ENCODE measurements at regions not wholly inside any gene's neighbourhood (a gene's known extent, or its start where the extent isn't known, plus 50 kb on each side); places are given as distances from the start of the nearest gene placed in this dataset.
A peak's percentile ranks its signal among the peaks of the same experiment; 100 is the strongest.

DNA sequence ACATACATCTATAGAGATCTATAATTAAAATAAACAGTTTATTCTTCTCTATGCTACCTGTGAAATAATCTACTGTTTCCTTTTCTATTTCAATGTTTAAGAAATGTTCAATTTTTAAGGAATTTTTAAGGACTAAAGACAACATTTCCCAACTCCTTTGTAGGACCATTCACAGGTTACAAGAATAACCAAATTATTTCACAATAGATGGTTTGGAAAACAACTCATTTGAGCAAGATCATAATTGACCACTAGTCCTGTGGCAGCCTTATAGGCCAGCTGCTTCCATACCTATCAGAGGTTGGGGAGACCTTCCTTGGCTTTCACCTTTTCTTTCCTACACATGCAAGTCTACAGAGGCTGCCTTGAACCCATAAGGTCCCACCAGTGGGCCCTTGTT is 193.7 kb downstream of the TTC39B start:
- in situ Hi-C loops (cut with HindIII; ENCODE audit: low pct_unique_long_range_greater_than_20kb, low sequenced_read_pairs) = no loop called here
- no peak for DNase-seq (ENCODE audit: low read depth)

DNA sequence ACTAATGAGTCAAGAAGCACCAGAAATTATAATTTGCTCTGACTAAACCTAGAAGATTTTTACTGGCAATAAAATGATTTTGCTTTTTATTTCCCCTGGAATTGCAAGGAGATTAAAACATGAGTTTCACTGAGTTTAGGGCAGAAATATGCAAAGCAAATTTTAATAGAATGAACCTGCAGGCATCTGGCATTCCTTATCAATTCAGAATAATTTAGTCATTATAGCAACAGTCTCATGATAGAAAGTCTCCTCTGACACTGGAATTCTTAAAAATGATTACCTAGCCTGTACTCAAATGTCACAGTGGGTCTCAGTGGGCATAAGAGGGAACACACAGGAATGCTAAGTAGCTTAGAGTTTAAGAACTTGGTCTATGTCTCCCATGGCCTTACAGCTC is 195.9 kb downstream of the TTC39B start:
- DNase-seq (ENCODE audit: low read depth) = no peak
- in situ Hi-C loops (cut with HindIII; ENCODE audit: low pct_unique_long_range_greater_than_20kb, low sequenced_read_pairs) = no loop called here

DNA sequence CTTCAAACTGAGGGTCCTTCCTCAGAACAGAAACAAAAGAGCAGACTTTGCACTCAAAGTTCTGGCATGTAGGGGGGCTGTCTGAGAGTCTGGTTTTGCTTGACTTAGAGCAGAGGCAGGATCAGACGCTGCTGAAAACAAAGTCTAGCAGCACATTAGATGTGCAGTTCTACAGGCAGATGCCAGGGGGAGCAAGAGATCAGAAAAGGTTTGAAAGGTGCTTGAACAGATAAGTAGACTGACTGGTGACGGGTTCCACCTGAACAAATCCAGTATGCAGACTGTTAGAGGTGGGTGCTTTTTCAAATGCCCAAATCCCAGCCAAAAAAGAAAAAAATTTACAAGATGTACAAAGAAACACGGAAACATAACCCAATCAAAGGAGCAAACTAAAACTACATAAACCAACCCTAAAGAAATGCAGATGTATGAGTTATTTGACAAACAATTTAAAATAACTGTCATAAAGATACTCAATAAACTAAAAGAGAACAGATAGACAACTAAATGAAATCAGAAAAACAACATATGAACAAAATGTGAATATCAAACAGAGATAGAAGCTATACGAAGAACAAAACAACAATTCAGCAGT is 194.7 kb upstream of the FREM1 start:
- DNase-seq (ENCODE audit: low read depth) = peak; percentile 18
- in situ Hi-C loops (cut with HindIII; ENCODE audit: low pct_unique_long_range_greater_than_20kb, low sequenced_read_pairs) = no loop called here

DNA sequence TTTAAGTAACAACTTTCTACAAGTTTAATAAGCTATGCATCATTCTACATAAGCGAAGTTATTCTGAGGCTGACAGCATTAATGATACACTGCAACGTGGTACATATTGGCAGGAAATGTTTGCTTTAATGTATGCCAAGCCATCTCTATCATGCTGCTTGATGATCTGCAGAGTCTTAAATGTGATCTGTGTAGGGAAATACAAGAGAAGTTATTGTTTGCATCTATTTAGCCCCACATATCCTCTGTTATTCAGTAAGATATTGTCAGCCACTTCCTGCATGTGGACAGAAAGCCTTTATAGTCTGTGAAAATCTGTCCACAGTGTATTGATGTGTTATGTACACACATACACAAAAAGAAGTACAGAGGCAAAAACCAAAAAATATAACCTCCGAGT is 193.1 kb upstream of the FREM1 start:
- in situ Hi-C loops (cut with HindIII; ENCODE audit: low pct_unique_long_range_greater_than_20kb, low sequenced_read_pairs) = no loop called here
- DNase-seq (ENCODE audit: low read depth) = no peak

DNA sequence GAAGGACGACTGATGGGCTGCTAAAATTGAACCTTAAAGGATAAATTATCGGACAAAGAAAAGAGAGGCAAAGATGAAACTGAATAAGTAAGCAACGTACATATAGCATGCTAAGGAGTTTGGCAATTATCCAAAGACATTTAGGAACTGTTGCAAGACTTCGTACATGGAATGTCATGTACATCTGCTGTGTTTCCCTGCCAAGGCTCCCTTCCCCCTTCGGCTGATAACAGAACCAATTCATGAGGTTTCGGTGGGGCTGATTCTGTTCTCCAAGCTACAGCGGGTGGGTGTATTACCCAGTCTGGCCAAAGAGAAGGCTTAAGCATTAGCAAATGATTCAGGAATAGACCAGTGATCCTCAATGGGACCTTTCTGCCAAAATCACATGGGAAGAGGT is 190.9 kb upstream of the FREM1 start:
- in situ Hi-C loops (cut with HindIII; ENCODE audit: low pct_unique_long_range_greater_than_20kb, low sequenced_read_pairs) = no loop called here
- DNase-seq (ENCODE audit: low read depth) = no peak

DNA sequence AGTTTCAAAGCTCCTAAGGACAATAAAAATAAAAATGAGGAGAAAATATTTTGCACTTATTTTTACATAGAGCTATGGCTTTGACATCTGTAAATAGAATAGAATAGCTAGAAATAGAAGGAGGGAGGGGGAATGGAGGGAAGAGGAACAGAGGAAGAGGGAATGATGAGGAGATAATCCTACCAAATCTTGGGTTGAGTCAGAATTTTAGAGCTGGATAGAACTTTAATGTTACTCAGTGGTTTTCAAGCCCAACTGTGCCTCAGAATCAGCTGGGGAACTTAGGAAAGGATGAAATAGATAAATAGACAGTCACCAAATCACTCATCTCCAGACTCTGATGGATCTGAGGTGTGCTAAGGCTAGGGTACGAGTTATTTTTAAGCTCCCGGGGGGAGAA is 190.3 kb upstream of the FREM1 start:
- no peak for DNase-seq (ENCODE audit: low read depth)
- in situ Hi-C loops (cut with HindIII; ENCODE audit: low pct_unique_long_range_greater_than_20kb, low sequenced_read_pairs) = no loop called here

DNA sequence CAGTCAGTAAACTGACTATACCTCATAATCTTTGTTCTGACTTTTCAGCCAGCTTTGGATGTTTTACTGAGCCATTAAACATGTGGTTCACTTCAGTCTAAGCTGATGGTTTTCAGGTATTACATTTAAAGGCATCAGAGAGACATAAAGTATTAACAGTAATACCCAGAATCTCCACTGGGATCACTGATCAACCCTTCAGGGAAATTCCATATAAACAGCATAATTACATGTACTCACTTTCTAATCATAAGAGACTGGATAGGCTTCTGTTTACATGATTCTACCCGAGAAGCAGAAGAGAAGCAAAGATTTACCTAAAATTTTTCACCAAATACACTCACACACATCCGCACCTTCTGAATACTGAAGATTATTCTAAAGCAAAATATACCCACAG is 186.7 kb upstream of the FREM1 start:
- DNase-seq (ENCODE audit: low read depth) = no peak
- in situ Hi-C loops (cut with HindIII; ENCODE audit: low pct_unique_long_range_greater_than_20kb, low sequenced_read_pairs) = no loop called here

DNA sequence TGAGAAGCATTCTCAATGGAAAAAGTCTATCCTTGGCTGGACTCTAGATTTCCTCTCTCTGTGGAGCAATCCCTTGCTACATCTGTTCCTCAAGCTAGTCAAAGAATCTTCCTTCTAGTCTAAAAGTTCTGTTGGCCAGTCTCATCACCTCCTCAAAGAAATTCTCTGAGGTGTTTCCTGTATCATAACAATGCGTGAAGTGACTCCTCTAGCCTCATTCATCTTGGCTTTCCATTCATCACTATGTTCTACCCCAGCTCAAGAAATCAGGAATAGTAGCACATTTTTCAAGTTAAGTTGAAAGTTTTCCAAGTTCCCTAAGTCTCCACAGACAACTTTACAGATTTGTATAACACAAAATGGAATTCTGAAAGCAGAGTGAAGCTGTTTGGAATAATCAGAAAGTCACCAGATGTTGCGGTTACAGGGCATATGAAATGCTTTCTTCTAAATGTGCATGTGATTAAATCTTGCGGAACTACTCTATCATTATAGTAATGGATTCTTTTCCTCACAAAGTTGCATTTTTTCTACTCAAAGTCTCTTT is 176.6 kb upstream of the FREM1 start:
- in situ Hi-C loops (cut with HindIII; ENCODE audit: low pct_unique_long_range_greater_than_20kb, low sequenced_read_pairs) = no loop called here
- DNase-seq (ENCODE audit: low read depth) = no peak

DNA sequence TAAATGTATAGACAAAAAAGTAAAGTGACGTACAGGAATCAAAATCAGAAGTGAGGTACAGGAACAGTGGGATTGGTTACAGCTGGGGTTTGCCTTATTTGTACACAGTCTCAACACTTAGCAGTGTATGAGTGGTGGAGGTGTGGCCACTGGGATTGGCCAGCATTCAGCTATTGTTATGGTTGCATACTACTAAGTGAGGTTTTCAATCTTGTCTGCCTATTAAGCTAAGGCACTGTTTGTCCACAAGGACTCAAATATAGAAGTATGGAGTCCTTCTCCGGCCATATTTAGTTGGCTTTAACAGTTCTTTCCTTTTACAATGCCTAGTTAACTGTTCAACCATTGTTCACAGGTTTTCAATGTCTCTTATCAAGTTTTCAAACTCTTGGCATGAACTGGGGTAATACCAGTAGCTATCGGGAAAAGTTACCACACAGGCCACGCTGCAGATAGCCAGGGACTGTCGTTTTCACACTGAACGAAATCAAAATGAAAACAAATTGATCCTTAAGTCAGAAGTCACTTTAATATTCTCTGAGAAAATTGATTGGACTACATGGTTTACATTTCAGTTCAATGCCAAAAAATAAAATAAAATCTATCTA is 176.0 kb upstream of the FREM1 start:
- in situ Hi-C loops (cut with HindIII; ENCODE audit: low pct_unique_long_range_greater_than_20kb, low sequenced_read_pairs) = no loop called here

DNA sequence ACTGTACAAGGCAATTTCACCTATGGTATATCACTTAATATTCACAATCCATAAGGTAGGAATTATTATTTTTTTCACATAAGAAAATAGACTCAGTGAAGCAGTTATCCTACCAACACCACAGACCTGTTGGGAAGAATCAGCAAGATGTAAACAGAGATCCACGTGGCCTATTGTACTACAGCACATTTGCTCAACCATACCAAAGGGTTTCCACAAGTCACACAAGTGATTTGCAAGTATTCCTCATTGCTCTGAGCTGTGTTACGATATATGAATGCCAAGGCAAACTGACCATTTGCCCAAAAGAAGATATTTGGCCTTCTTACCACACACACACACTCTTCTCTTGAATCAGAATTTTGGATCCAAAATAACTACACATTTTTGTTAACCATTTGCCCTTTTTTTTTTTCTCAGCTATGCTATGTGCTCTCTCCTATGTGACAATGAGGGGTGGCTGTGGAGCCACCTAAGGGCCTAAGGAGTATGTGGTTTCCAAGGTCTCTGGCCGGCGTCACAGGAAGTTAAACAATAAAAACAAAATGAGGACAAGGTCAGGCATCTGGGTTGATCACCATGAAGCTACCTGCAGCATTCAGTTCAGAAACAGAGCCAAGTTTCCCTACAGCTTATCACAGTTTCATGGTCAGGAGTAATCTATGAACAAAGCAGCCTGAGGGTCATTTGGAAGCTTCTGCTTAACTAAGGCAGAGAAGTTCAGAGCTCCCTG is 171.0 kb upstream of the FREM1 start:
- DNase-seq (ENCODE audit: low read depth) = no peak
- in situ Hi-C loops (cut with HindIII; ENCODE audit: low pct_unique_long_range_greater_than_20kb, low sequenced_read_pairs) = no loop called here

More for the DNA sequence above, 176.0 kb upstream of the FREM1 start:
- no peak for DNase-seq (ENCODE audit: low read depth)

DNA sequence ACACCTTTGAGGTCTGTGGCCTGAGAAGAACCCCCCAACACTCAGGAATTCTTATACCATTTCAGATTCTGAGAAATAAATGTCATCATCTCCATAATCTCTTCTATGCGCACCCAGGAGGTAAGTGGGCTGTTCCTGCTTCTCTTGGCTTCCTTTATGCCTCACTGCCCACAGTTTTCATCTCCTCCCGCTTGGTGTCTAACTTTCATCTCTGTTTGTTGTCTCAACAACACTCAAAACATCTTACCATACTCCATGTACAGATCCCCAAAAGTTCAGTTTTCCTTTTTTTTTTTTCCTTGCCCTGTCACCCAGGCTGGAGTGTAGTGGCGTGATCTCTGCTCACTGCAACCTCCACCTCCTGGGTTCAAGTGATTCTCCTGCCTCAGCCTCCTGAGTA is 170.2 kb upstream of the FREM1 start:
- in situ Hi-C loops (cut with HindIII; ENCODE audit: low pct_unique_long_range_greater_than_20kb, low sequenced_read_pairs) = no loop called here

DNA sequence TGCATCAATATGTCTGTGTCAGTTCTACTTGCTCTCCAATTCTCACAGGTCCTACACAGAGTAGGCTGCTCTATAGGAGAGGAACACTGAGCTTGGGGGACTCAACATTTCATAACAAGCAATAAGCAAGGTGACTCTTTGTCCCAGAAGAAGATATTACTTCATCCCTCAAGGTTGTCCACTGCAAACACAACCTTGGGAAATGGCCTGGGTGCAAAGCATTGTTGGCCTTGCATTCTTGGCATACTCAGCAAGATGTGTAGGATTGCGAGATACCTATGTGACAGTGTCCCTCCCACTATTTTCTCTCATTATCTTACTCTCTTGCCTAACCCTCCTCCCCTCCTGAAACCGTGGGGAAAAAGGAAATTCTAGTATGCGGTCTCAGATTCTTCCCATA is 169.8 kb upstream of the FREM1 start:
- in situ Hi-C loops (cut with HindIII; ENCODE audit: low pct_unique_long_range_greater_than_20kb, low sequenced_read_pairs) = no loop called here
- DNase-seq (ENCODE audit: low read depth) = no peak

More for the DNA sequence above, 170.2 kb upstream of the FREM1 start:
- no peak for DNase-seq (ENCODE audit: low read depth)

DNA sequence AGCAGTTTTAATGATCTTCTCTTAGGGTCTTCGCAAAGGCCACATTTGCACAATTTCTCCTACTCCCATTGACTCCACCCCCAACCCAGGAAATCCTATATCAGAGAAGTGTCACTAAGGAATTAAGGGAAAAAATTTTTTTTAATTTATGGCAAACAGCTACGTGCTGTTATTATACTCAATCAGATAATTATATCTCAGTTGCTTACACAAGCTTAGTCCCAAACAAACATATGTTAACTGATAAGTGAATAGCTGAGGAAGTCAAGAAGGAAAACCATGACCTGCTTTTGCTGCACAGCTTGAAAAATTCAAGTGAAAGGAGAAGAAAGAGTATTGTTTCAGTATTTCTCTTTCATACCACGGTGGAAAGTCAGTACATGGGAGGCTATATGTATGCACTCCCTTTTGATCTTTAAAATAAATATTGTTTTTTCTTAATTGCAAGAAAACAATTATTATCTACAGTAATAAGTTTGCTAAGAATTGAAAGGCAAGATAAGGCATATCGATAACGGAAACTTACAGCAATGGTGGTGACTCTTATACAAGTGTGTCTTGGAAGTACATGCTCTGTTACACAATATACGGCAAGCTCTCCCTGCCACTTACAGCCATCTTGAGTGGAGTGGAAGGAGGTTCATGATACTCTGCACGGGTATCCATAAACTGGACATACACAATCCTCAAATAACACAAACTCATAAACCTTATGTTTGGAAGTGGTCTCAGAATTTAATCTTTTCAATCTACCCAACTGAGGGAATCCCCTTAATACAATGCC is 167.9 kb upstream of the FREM1 start:
- DNase-seq (ENCODE audit: low read depth) = no peak
- in situ Hi-C loops (cut with HindIII; ENCODE audit: low pct_unique_long_range_greater_than_20kb, low sequenced_read_pairs) = no loop called here

DNA sequence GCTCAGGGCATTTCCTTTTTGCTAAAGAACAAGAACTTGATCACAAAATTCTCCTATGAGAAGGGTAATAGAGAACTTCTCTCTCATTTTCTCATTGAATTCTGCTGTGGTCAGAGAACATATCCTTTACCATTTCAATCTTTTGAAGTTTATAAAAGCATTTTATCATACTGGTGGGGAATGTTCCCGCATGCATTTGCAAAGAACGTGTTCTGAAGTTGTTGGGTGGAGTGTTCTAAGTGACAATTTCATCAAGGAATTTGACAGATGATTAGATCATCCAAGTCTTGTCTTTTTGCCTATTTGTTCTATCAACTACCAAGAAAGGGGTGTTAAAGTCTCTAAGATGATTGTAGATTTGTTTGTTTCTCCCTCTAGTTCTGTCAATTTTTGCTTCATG is 163.4 kb upstream of the FREM1 start:
- DNase-seq (ENCODE audit: low read depth) = no peak
- in situ Hi-C loops (cut with HindIII; ENCODE audit: low pct_unique_long_range_greater_than_20kb, low sequenced_read_pairs) = no loop called here

DNA sequence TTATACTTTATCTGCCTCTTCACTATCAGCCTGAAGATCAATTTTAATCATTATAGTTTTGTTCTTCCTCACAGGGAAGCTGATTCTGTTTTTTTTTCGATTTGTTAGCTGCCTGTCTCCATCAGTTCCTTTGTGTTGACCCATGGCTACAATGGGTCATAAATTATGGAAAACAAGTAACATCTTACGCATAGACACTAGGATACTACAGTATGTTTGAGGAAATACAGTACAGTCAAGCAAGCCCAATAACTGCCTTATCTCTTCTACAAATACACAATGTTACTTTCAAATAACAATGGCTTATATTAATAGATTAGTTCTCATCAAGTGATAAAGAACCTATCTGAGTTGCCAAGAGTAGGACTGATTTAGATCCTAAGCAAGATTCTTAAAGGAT is 160.5 kb upstream of the FREM1 start:
- no peak for DNase-seq (ENCODE audit: low read depth)
- in situ Hi-C loops (cut with HindIII; ENCODE audit: low pct_unique_long_range_greater_than_20kb, low sequenced_read_pairs) = no loop called here

DNA sequence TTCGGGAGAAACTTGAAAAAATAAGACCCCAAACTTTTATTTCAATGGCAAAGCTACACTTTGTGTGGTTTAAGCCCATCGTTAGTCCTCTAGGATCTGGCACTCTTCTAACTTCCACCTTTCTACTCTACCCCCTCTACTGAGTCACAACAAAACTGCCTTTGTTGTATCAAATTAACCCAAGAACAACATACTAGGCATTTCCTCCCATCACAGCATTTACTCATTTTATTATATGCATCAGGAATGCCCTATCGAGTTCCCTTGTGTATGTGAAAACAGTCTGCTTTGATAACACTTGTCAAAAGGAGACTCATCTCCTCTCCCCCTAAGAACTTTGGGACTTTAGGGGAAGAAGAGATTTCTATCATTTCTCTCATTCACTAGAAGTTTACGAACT is 158.9 kb upstream of the FREM1 start:
- in situ Hi-C loops (cut with HindIII; ENCODE audit: low pct_unique_long_range_greater_than_20kb, low sequenced_read_pairs) = no loop called here
- no peak for DNase-seq (ENCODE audit: low read depth)

DNA sequence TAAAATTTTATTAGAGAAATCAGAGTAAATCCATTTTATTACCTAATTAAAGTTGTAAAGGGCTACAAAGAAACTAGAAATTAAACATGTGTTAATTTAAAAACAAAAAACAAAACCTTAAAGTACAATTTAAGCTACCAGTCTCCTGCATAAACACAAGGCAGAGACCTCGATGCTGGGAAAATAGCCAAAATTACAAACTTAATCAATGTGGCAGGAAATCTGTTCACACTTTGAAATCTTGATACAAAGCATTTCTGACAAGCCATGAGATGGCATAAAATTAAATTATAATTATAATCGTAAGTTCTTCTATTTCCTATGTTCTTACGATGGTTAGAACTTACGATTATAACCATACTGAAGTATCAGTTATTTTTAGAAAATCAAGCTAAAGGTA is 158.0 kb upstream of the FREM1 start:
- DNase-seq (ENCODE audit: low read depth) = no peak
- in situ Hi-C loops (cut with HindIII; ENCODE audit: low pct_unique_long_range_greater_than_20kb, low sequenced_read_pairs) = no loop called here

DNA sequence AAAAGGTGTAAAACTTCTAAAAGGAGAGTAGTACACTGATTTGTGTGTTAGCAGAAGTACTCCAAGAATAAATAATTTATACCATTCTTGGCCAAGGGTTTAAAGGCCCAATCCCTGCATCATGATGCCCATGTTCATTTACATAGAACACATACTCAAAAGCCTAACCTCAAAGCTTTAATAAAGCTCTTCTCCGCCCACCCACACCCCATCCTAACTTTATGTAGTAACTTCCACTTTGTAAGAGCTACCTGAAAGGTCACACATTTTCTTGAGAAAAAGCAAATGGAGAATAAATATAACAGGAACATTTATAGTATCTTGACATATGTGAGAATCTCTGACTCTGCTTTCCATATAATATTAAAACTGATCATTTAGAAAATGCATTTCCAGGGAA is 148.8 kb upstream of the FREM1 start:
- in situ Hi-C loops (cut with HindIII; ENCODE audit: low pct_unique_long_range_greater_than_20kb, low sequenced_read_pairs) = no loop called here
- no peak for DNase-seq (ENCODE audit: low read depth)

DNA sequence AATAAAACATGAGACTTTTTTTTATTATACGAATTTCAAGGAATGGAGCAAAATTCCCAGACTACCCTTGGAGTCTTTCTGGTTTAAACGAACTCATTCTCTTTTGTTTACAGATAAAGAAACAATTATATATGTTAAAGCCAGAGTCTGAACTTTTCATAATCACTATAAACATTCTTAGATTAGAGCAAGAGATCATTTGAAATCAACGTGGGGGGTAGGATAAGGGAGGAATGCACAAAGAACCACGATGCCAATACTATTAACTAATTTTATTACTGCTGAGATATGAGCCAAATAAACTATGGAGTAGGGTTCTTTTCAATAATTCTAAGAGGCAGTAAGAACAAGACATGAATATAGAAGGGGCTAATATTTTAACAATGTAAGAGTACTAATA is 148.0 kb upstream of the FREM1 start:
- in situ Hi-C loops (cut with HindIII; ENCODE audit: low pct_unique_long_range_greater_than_20kb, low sequenced_read_pairs) = no loop called here
- no peak for DNase-seq (ENCODE audit: low read depth)
